HFFc6 (cell line): ENCODE measurements at regions not wholly inside any gene's neighbourhood (a gene's known extent, or its start where the extent isn't known, plus 50 kb on each side); places are given as distances from the start of the nearest gene placed in this dataset.

Experiments
- DNase-seq: peaks from one replicate; pipeline ENCODE4 v3.0.0-alpha.2; 2018
- H3K27ac Mint-ChIP-seq: 2 replicates; pipeline ENCODE4 v1.8.0; 2020; ENCODE audit warnings: mild to moderate bottlenecking, mixed read lengths
- H3K27me3 Mint-ChIP-seq: 2 replicates; pipeline ENCODE4 v1.8.0; 2021; ENCODE audit warnings: mild to moderate bottlenecking, moderate library complexity, mixed read lengths; ENCODE audit not compliant: insufficient read depth
- H3K36me3 Mint-ChIP-seq: 2 replicates; pipeline ENCODE4 v1.8.0; 2021; ENCODE audit warnings: low read depth, mixed read lengths
- H3K4me1 Mint-ChIP-seq: 2 replicates; pipeline ENCODE4 v1.8.0; 2020; ENCODE audit warnings: low read depth, mixed read lengths
- H3K4me3 Mint-ChIP-seq: 2 replicates; pipeline ENCODE4 v1.8.0; 2020; ENCODE audit warnings: mild to moderate bottlenecking, moderate library complexity, mixed read lengths
- H3K9me3 Mint-ChIP-seq: 2 replicates; pipeline ENCODE4 v1.8.0; 2020; ENCODE audit warnings: mild to moderate bottlenecking, mixed read lengths
- CTCF ChIP-seq: fragments of 200-600 bp; sonication (generic); IDR thresholded peaks from 2 replicates; pipeline ENCODE4 v1.5.0; 2021; ENCODE audit warnings: antibody characterized with exemption, mild to moderate bottlenecking

DNA sequence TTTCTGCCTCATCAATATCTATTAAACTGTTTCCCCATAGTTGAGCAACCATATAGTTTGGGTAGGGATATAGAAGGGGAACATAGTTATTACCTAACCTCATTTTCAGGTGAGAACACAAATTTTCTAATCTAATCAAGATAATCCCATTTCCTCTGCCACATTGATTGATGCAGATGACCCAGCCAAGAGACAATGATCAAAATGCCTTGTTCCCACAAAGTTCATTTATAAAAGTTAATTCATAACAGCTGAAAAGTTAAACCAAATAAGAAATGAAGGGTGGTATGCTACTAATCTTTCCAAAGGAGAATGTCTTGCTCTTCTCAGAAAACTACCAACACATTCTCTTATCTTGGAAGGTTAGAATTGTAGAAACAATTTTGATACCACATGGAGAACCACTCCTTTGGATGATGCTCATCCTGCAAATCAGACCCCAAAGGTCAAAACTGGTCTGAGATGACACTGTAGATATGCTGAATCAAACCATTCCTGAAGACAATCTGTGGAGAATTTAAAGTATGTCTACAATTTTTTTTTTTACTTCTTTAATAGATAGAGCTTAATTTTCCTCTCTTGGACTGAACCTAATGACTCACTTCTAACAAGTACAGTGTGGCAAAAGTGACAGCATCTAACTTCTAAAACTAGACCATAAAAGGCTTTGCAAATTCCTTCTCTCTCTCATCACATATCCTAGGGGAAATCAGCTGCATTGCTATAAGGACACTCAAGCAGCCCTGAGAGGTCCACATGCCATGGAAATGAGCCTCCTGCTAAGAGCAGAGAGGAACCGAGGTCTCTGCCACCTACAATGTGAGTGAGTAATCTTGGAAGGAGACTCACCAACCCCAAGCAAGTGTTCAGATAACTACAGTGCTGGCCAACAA lies 586.7 kb upstream of the TUSC1 start:
- Mint-ChIP-seq H3K4me3 (peak overlapping the region; percentile 17; the same call in 1 of the 2 replicates), H3K27me3 (no peaks in the 10 kb centered on the region), H3K4me1 (peaks cover 69% of the 10 kb centered on the region), H3K9me3 (0 out of 2 replicates have a peak, but pooled peaks cover 5% of the 10 kb centered on the region), H3K27ac (peak overlapping the region; percentile 63), H3K36me3 (no peaks in the 10 kb centered on the region)
- no peak for TF ChIP-seq CTCF
- peak; percentile 99 for DNase-seq

DNA sequence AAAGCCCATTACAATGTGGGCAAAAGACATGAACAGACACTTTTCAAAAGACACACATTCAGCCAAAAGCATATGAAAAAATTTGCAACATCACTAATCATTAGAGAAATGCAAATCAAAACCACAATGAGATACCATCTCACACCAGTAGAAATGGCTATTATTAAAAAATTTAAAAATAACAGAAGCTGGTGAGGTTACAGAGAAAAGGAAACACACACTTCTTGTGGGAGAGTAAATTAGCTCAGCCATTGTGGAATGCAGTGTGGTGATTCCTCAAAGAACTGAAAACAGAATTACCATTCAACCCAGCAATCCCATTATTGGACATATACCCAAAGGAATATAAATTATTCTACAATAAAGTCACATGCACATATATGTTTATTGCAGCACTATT lies 585.2 kb upstream of the TUSC1 start:
- H3K27me3 Mint-ChIP-seq: no peaks in the 10 kb centered on the region
- H3K9me3 Mint-ChIP-seq: 0 out of 2 replicates have a peak, but pooled peaks cover 5% of the 10 kb centered on the region
- H3K4me1 Mint-ChIP-seq: peaks cover 77% of the 10 kb centered on the region
- no peak for DNase-seq
- TF ChIP-seq CTCF: no peak
- no peak overlapping the region for H3K4me3 Mint-ChIP-seq
- no peaks in the 10 kb centered on the region for H3K36me3 Mint-ChIP-seq
- H3K27ac Mint-ChIP-seq: peak overlapping the region; percentile 40; the same call in 1 of the 2 replicates

GRCh38 chr9:26262421-26263107 lies 584.3 kb upstream of the TUSC1 start:
- TF ChIP-seq CTCF: no peak

DNA sequence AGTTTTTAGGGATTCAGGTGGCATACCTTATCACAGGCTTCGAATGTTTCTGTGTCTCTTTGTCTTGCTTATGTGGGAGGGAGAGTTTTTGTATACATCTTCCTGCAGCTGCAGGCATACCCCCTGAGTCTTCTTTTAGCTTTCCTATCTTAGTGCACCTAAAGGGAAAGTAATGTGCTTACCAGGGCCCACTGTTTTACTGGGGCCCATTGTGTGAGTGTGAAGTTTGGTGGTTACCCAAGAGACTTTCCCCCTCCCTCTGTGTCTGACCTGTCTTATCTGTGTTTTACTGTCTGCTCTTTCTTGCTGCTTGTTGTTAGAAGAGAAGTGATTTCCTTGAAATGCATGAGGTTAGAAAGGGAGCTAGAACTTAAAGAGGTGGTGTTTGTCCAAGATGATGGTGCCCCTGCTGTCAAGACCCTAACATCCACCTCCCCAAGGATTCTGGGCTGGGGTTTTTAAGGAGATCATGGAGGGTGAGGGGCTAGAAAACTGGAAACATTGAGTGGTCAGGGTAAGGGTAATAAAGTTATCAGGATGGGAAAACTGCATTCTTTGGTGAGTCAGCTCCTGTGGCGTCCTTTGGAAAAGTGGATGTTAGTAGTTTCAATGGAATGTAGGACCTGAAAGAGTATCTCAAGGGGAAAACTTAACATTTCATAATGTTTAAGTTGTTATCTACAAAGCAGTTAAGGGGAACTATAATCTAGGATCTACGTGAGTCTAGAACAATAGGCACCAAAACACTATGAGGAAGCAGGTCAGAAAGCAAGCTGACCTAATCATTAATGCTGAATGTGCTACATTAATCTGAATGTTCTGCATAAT lies 583.5 kb upstream of the TUSC1 start:
- Mint-ChIP-seq H3K36me3 (no peaks in the 10 kb centered on the region), H3K4me3 (peak overlapping the region; percentile 58), H3K27me3 (no peaks in the 10 kb centered on the region), H3K4me1 (peaks cover 90% of the 10 kb centered on the region), H3K27ac (peak overlapping the region; percentile 89), H3K9me3 (0 out of 2 replicates have a peak, but pooled peaks cover 5% of the 10 kb centered on the region)
- TF ChIP-seq CTCF: no peak
- DNase-seq: peak; percentile 68

More at GRCh38 chr9:26262421-26263107, 584.3 kb upstream of the TUSC1 start:
- H3K9me3 Mint-ChIP-seq: 0 out of 2 replicates have a peak, but pooled peaks cover 5% of the 10 kb centered on the region
- no peak overlapping the region for H3K4me3 Mint-ChIP-seq
- H3K36me3 Mint-ChIP-seq: no peaks in the 10 kb centered on the region
- peak overlapping the region; percentile 58; the same call in 1 of the 2 replicates for H3K27ac Mint-ChIP-seq
- H3K27me3 Mint-ChIP-seq: no peaks in the 10 kb centered on the region
- no peak for DNase-seq
- peaks cover 83% of the 10 kb centered on the region for H3K4me1 Mint-ChIP-seq

DNA sequence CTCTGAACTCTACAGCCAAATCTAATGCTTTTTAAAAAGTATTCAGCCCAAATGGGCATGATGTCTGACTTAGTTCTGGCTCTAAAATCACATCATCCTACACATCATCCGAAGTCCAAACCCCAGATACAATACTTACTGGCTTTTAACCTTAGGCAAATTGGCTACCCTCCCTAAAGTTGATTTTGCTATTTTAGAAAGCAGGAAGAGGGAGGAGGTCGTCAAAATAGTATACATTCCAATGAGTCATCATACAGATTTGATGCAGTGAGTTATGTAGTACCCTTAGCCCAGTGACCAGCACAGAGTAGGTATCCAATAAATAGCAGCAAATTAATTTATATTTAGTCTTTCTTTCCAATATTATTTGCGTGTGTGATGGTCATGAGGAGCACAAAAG lies 582.0 kb upstream of the TUSC1 start:
- Mint-ChIP-seq H3K9me3 (0 out of 2 replicates have a peak, but pooled peaks cover 5% of the 10 kb centered on the region), H3K4me3 (peak overlapping the region; percentile 50; the same call in 1 of the 2 replicates), H3K27me3 (no peaks in the 10 kb centered on the region), H3K4me1 (peaks cover 77% of the 10 kb centered on the region), H3K36me3 (no peaks in the 10 kb centered on the region), H3K27ac (peak overlapping the region; percentile 66; the same call in 1 of the 2 replicates)
- no peak for TF ChIP-seq CTCF
- peak; percentile 11 for DNase-seq
